Spleen (tissue), 7 donors: ENCODE measurements at regions not wholly inside any gene's neighbourhood (a gene's known extent, or its start where the extent isn't known, plus 50 kb on each side); places are given as distances from the start of the nearest gene placed in this dataset.

Experiments used
- CTCF ChIP-seq, 11 experiments: fragments of 200-600 bp in 7 of 11; fragments of 450-650 bp in 4 of 11; sonication (generic) in 4 of 11; IDR thresholded peaks in 8 of 11; conservative IDR thresholded peaks in 3 of 11; 1 replicate in 7 of 11; 2 replicates in 4 of 11; pipeline versions ENCODE4 v1.4.0 to v1.8.0; 2016 to 2021; ENCODE audit warnings: antibody characterized with exemption in 11 of 11, inconsistent platforms in 4 of 11, mild to moderate bottlenecking in 1 of 11
- POLR2A ChIP-seq, 3 donors: fragments of 450-650 bp; IDR thresholded peaks; one replicate each; pipeline ENCODE4 v1.5.1; 2017; ENCODE audit warnings: antibody characterized with exemption in 3 of 3, mild to moderate bottlenecking in 1 of 3
- donor health status: DM: no; HTN: no; CAD: no; lungs with moderate emphysema.
- donor health status: DM: no; HTN: no; CAD: no.
- donor health status: DM: no; HTN: no; CAD: no.

GRCh38 chr7:119903085-119903484, 369.9 kb upstream of the KCND2 start:
- TF ChIP-seq CTCF (IDR thresholded peaks at IDR 0.05 in 8 of 11, conservative IDR thresholded peaks at IDR 0.05 in 3 of 11) (no peak), POLR2A (IDR thresholded peaks at IDR 0.05) (no peak)
